Chondrocyte (in vitro differentiated cells): ENCODE measurements at regions not wholly inside any gene's neighbourhood (a gene's known extent, or its start where the extent isn't known, plus 50 kb on each side); places are given as distances from the start of the nearest gene placed in this dataset.
A peak's percentile ranks its signal among the peaks of the same experiment; 100 is the strongest.

ENCODE experiments used
- DNase-seq: peaks from one replicate; pipeline ENCODE4 v3.0.0; 2021; ENCODE audit warnings: mixed read lengths, low spot score
- H3K27ac Mint-ChIP-seq: one replicate; pipeline ENCODE4 v1.8.0; 2021; ENCODE audit warnings: mild to moderate bottlenecking, moderate library complexity, mixed read lengths; ENCODE audit not compliant: unreplicated experiment
- H3K27me3 Mint-ChIP-seq: 2 replicates; pipeline ENCODE4 v1.8.0; 2021; ENCODE audit warnings: low read depth, mixed read lengths
- H3K36me3 Mint-ChIP-seq: 2 replicates; pipeline ENCODE4 v1.8.0; 2021; ENCODE audit warnings: low read depth, mixed read lengths
- H3K4me1 Mint-ChIP-seq: 2 replicates; pipeline ENCODE4 v1.8.0; 2021; ENCODE audit warnings: low read depth, mild to moderate bottlenecking, mixed read lengths
- H3K4me3 Mint-ChIP-seq: one replicate; pipeline ENCODE4 v1.8.0; 2021; ENCODE audit warnings: mild to moderate bottlenecking, moderate library complexity, mixed read lengths; ENCODE audit not compliant: unreplicated experiment
- H3K9me3 Mint-ChIP-seq: 2 replicates; pipeline ENCODE4 v1.8.0; 2021; ENCODE audit warnings: low read depth, mixed read lengths
- TF ChIP-seq, protein P1 (sequence below): fragments of 200-600 bp; sonication (generic); IDR thresholded peaks from 2 replicates; pipeline ENCODE4 v1.5.0; 2021; ENCODE audit warnings: antibody characterized with exemption, mild to moderate bottlenecking, moderate library complexity

DNA sequence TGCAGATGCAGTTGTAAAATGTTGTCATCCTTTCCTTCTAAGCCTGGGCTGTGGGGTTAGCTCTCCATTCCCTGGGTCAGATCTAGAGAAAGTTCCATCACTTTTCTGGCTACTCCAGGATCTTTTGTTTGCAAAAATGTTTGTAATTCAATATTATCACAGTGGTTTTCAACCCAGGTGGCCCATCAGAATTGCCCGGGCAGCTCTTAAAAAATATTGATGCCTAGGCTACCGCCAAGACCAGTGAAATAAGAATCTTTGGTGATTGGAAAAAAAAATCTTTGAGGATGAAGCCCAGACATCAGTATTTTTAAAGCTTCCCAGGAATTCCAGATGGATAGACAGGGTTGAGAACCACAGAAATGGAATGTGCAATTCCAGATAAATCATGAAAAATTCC lies 232.5 kb upstream of the SPRED2 start:
- H3K4me3 Mint-ChIP-seq: no peak overlapping the region
- H3K9me3 Mint-ChIP-seq: peaks cover 12% of the 10 kb centered on the region
- H3K4me1 Mint-ChIP-seq: peaks cover 41% of the 10 kb centered on the region
- TF ChIP-seq, protein P1, sequence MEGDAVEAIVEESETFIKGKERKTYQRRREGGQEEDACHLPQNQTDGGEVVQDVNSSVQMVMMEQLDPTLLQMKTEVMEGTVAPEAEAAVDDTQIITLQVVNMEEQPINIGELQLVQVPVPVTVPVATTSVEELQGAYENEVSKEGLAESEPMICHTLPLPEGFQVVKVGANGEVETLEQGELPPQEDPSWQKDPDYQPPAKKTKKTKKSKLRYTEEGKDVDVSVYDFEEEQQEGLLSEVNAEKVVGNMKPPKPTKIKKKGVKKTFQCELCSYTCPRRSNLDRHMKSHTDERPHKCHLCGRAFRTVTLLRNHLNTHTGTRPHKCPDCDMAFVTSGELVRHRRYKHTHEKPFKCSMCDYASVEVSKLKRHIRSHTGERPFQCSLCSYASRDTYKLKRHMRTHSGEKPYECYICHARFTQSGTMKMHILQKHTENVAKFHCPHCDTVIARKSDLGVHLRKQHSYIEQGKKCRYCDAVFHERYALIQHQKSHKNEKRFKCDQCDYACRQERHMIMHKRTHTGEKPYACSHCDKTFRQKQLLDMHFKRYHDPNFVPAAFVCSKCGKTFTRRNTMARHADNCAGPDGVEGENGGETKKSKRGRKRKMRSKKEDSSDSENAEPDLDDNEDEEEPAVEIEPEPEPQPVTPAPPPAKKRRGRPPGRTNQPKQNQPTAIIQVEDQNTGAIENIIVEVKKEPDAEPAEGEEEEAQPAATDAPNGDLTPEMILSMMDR: no peak
- peaks cover 3% of the 10 kb centered on the region for H3K36me3 Mint-ChIP-seq
- no peak overlapping the region for H3K27ac Mint-ChIP-seq
- no peaks in the 10 kb centered on the region for H3K27me3 Mint-ChIP-seq
- DNase-seq: no peak

DNA sequence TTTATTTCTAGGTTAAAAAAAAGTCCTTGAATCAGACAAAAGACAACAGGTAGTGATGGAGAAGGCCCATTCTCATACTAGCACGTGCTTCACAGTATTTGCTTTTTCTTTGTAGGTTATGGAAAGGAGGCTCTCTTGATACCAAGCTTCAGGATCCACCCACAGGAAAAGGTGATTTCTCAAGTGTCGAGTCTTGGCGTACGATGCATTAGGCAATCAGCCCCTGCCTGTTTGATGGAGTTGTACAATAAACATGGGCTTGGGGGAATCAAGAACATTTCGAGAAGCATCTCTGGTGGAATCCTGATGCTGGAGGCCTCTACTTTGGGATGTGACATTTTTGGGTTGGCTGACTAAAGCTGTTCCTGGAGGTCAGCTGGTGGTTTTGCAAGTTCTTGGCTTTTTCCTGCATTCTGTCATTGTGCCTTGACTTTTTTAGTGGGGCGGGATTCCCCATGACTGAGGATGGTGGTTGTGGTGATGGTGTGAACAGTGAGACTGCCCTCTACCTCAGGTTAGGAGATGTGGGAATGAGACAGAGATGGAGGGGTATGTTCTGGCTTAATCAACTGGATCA lies 231.5 kb upstream of the SPRED2 start:
- TF ChIP-seq, protein P1: no peak
- H3K27ac Mint-ChIP-seq: no peak overlapping the region
- no peak overlapping the region for H3K4me3 Mint-ChIP-seq

DNA sequence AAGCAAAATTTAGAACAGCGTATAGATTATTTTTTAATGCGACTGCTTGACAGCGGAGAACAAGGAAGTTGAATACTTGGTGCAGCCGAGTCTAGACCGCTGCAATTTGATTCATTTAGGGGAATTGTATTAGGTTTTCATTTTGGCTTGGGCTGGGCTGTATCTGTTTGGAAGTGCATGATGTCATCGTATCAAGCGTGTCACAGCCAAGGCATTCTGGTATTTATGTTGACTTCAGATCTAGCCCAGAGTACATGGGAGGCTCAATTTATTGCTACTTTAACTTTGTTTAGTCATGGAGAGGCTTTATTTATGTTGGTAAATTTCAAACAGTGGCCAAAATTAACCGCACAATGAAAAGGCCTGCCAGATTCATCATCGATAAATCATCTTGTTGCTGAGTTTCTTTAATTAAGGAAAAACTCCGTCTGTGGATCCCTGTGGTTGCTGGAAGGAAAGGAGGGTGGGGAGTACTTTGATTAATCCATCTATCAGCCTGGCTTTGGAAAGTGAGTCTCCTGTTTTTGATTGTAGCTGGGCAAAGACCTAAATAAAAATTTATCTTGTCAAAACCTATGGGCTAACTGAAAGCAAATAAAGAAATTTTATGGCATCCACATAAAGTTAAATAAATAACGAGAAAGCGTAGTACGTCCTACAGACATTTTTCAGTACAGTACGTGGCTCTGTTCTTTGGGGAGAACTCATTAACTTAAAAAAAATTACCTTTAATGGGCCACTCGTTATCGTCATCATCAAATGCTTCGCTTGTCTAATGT lies 230.4 kb upstream of the SPRED2 start:
- no peak for DNase-seq
- Mint-ChIP-seq H3K9me3 (no peaks in the 10 kb centered on the region), H3K27ac (peak overlapping the region; percentile 4), H3K27me3 (no peaks in the 10 kb centered on the region), H3K4me3 (peak overlapping the region; percentile 23), H3K4me1 (peaks cover 54% of the 10 kb centered on the region), H3K36me3 (no peaks in the 10 kb centered on the region)
- TF ChIP-seq, protein P1: no peak

More for the DNA sequence above, 231.5 kb upstream of the SPRED2 start:
- H3K9me3 Mint-ChIP-seq: peaks cover 6% of the 10 kb centered on the region
- no peak for DNase-seq
- peaks cover 3% of the 10 kb centered on the region for H3K36me3 Mint-ChIP-seq
- H3K4me1 Mint-ChIP-seq: peaks cover 49% of the 10 kb centered on the region
- H3K27me3 Mint-ChIP-seq: no peaks in the 10 kb centered on the region

DNA sequence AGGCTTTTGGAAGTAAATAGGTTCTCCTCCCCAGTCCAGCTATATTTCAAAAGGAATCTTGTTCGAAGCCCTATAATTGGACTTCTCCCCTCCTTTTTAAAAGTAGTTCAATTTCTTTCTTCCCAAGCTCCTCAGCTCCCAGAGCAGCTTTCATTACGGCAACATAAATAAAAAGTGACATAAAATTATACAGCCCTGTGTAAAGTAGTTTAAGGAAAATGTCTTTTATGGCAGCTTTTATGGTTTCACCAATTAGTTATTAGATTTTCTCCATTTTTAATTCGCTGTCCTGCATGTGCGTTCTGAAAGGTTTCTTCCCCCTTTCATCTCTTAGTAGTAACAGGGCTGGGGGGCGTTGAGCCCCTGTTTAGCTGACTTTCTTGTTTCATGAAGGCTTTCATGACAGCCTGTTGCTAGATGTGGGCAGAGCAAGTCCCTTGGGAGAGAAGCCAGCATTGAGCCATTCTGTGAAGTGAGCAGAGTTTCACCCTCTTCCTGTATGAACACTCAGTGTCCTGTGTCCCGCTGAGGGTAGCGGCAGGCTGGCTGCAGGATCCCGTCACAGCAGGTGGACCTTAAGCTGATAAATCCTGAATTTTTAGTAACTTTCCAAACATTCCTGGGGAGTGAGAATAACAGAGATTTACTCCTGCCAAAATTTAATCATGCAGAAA lies 229.7 kb upstream of the SPRED2 start:
- peaks cover 54% of the 10 kb centered on the region for H3K4me1 Mint-ChIP-seq
- H3K9me3 Mint-ChIP-seq: no peaks in the 10 kb centered on the region
- H3K27ac Mint-ChIP-seq: peak overlapping the region; percentile 4
- H3K4me3 Mint-ChIP-seq: peak overlapping the region; percentile 23
- TF ChIP-seq, protein P1: no peak
- DNase-seq: no peak
- no peaks in the 10 kb centered on the region for H3K27me3 Mint-ChIP-seq
- no peaks in the 10 kb centered on the region for H3K36me3 Mint-ChIP-seq

DNA sequence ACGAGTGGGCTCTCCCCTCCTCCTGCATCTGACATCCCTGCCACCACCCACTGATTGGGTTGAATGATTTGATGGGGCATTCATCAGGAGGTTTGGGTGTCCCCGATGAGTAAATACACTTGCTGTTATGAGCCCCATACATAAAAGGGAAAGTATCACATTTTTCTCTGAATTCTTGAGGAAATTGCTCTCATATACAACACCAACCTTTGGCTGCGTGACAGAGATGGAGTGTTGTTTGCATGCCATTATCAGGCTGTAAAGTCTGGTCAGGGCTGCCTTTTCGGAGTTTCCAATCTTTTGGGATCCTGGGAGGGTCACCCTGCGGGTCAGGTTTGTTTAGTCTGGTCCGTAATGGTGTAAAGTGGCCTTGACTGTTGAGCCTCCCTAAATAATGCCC lies 227.9 kb upstream of the SPRED2 start:
- TF ChIP-seq, protein P1: no peak
- Mint-ChIP-seq H3K4me3 (no peak overlapping the region), H3K4me1 (peaks cover 49% of the 10 kb centered on the region), H3K9me3 (no peaks in the 10 kb centered on the region), H3K36me3 (no peaks in the 10 kb centered on the region), H3K27me3 (no peaks in the 10 kb centered on the region), H3K27ac (peak overlapping the region; percentile 60)
- no peak for DNase-seq
